ENCODE measurements at regions not wholly inside any gene's neighbourhood (a gene's known extent, or its start where the extent isn't known, plus 50 kb on each side); places are given as distances from the start of the nearest gene placed in this dataset.
A peak's percentile ranks its signal among the peaks of the same experiment; 100 is the strongest.
"Not testable (repeated sequence)": the region's sequence is repeated elsewhere in the genome, so short reads cannot be mapped to it uniquely, and the experiment has no call there.

- no peak for DNase-seq (ENCODE audit: low read depth)
These were observed 91.3 kb downstream of the ZNF467 start for GRCh38 chr7:149682038-149682437.

- DNase-seq (ENCODE audit: low read depth) = no peak
These were observed 92.1 kb downstream of the ZNF467 start for GRCh38 chr7:149681274-149681673.

GRCh38 chr7:149680331-149681025 lies 92.9 kb downstream of the ZNF467 start:
- DNase-seq (ENCODE audit: low read depth) = peak; percentile 7

GRCh38 chr7:149674728-149675385 lies 98.5 kb downstream of the ZNF467 start:
- not testable (repeated sequence) for DNase-seq (ENCODE audit: low read depth)

GRCh38 chr7:149673006-149673405 lies 100.4 kb downstream of the ZNF467 start:
- no peak for DNase-seq (ENCODE audit: low read depth)

- DNase-seq (ENCODE audit: low read depth) = peak; percentile 70
These were observed 103.1 kb downstream of the ZNF467 start for GRCh38 chr7:149670288-149670687.

GRCh38 chr7:149669121-149669818 lies 104.1 kb downstream of the ZNF467 start:
- DNase-seq (ENCODE audit: low read depth) = peak; percentile 14

GRCh38 chr7:149666360-149666945 lies 106.9 kb downstream of the ZNF467 start:
- DNase-seq (ENCODE audit: low read depth) = no peak

- not testable (repeated sequence) for DNase-seq (ENCODE audit: low read depth)
These were observed 107.8 kb downstream of the ZNF467 start for GRCh38 chr7:149665618-149666017.

GRCh38 chr7:149664666-149665065 lies 108.7 kb downstream of the ZNF467 start:
- no peak for DNase-seq (ENCODE audit: low read depth)

GRCh38 chr7:149664176-149664575 lies 109.2 kb downstream of the ZNF467 start:
- DNase-seq (ENCODE audit: low read depth) = no peak

- peak; percentile 42 for DNase-seq (ENCODE audit: low read depth)
These were observed 110.7 kb downstream of the ZNF467 start for GRCh38 chr7:149662591-149663095.

- DNase-seq (ENCODE audit: low read depth) = no peak
These were observed 117.6 kb downstream of the ZNF467 start for GRCh38 chr7:149655784-149656183.

GRCh38 chr7:149654588-149654987 lies 118.8 kb downstream of the ZNF467 start:
- DNase-seq (ENCODE audit: low read depth) = no peak

GRCh38 chr7:149650190-149650589 lies 123.2 kb downstream of the ZNF467 start:
- DNase-seq (ENCODE audit: low read depth) = not testable (repeated sequence)

GRCh38 chr7:149644754-149645153 lies 128.6 kb downstream of the ZNF467 start:
- DNase-seq (ENCODE audit: low read depth) = no peak

GRCh38 chr7:149642589-149642988 lies 130.8 kb downstream of the ZNF467 start:
- DNase-seq (ENCODE audit: low read depth) = no peak

- DNase-seq (ENCODE audit: low read depth) = no peak
These were observed 134.6 kb downstream of the ZNF467 start for GRCh38 chr7:149638566-149639320.

GRCh38 chr7:149637911-149638565 lies 135.3 kb downstream of the ZNF467 start:
- no peak for DNase-seq (ENCODE audit: low read depth)

- no peak for DNase-seq (ENCODE audit: low read depth)
These were observed 137.6 kb downstream of the ZNF467 start for GRCh38 chr7:149635561-149636329.
